NAMALWA (cell line): ENCODE measurements at regions not wholly inside any gene's neighbourhood (a gene's known extent, or its start where the extent isn't known, plus 50 kb on each side); places are given as distances from the start of the nearest gene placed in this dataset.
"Not testable (repeated sequence)": the region's sequence is repeated elsewhere in the genome, so short reads cannot be mapped to it uniquely, and the experiment has no call there.

Experiments used
- DNase-seq: peaks from one replicate; pipeline ENCODE4 v3.0.0-alpha.2; 2015; ENCODE audit warnings: low spot score

DNA sequence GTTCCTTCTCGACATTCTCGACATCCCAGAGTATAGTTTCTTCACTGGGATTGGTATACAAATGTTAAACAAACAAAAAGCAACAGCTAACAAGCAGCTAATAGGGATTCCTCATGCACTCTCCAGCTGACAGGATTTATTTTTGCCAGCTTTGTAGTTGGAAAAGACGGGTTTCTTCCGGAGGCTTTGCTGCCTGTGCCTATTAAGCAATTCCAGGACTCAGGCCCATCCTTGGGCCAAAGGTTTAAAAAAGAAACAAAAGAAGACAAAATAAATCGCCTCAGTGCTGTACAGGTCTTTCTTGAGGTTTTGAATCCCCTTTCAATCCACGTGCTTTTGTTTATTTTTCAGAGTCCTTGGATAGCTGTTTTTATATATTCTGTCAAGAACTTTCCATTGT is 1414.5 kb upstream of the PCDH9 start:
- no peak for DNase-seq

DNA sequence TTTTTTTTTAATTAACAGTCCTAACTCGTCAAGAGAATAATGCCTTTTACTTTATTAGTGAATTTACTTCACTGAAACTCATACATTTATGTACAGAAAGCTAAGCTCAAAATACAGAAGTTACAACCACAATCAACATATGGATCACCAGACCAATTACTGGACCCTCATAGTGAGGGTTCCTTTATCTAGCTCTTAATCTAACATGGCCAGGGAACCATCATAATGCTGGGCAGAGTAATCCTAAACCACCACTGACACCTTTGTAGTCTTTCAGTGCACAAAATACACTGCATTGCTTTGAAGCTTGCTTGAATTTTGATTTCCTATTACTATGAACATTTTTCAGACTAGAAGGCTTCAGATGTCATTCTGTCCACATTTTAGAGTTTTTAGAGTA is 1406.6 kb upstream of the PCDH9 start:
- DNase-seq, result no peak

DNA sequence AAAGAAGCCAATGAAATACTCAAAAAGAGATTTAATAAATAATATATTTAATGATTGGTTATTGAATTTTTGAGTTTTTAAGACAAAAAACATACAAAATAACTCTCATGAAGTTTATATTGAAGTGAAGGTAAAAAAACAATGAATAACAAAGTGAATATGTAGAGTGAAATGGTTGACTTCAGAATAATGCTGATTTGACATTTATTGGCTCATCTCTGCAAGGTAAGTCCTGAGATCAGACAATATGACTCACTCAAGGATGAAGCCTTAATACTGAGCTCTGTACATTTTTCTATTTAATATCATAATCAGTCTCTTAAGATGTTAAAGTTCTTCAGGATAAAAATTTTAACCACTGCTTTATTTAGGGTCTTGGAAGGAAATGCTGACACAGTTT is 1398.9 kb upstream of the PCDH9 start:
- DNase-seq, result no peak

DNA sequence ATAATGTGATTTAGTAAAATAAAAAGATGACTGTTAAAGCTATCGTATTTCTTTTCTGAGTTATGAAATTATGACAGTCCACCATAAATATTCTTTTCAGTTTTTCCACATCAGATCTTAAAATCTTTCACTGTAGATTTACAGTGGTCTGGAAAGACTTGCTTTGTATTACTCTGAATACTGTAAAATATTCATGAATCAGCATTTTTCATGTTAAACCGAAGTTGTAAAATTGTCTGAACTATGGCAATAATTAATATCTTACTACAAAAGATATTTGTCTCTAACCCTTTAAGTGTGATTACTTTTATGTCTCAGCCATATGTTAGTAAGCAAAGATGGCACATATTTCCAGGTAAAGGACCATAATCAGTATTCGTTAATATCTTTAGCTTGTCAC is 1397.2 kb upstream of the PCDH9 start:
- no peak for DNase-seq

DNA sequence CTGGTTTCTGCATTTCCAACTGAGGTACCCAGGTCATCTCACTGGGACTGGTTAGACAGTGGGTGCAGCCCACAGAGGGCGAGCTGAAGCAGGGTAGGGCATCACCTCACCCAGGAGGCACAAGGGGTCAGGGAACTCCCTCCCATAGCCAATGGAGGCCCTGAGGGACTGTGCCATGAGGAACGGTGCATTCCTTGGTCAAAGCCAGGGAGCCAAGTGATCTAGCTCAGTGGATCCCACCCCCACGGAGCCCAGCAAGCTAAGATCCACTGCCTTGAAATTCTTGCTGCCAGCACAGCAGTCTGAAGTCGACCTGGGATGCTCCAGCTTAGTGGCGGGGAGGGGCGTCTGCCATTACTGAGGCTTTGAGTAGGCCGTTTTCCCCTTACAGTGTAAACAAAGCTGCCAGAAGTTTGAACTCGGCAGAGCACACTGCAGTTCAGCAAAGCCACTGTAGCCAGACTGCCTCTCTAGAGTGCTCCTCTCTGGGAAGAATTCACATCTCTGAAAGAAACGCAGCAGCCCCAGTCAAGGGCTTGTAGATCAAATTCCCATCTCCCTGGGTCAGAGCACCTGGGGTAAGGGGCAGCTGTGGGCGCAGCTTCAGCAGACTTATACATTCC is 1386.6 kb upstream of the PCDH9 start:
- no peak for DNase-seq

DNA sequence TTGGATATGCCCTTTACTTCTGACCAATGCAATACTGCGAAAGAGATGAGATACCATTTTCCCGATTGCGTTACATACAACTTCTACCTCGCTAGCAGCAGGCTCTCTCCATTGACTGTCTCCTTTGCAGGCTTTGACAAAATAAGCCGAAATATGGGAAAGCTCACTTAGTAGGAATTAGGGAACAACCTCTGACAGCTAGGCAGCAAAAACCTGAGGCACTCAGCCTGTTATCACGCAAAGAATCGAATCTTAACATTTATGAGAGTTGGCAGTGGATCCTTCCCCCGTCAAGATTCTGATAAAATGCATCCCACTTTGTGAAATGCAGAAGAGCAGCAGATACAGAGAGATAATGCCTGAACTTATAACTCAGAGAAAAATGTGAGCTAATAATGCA is 1379.5 kb upstream of the PCDH9 start:
- DNase-seq, result no peak

DNA sequence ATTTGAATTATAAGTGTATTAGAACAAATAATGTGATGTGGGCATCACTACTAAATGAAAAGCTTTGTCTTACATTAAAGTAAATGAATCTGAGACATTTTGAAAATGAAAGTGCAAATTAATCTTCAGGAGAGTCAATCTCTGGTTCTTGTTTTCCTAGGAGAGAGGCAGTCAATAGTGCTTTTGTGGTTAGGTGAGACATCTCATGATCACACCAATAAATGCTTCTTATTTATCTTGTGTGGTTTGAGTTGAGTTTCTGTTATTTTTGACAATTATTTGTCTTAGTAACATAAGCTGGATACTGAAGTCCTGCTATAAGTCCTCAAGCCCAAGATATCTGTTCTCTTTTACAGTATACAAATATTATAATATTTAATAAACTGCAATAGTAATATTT is 1378.0 kb upstream of the PCDH9 start:
- no peak for DNase-seq

DNA sequence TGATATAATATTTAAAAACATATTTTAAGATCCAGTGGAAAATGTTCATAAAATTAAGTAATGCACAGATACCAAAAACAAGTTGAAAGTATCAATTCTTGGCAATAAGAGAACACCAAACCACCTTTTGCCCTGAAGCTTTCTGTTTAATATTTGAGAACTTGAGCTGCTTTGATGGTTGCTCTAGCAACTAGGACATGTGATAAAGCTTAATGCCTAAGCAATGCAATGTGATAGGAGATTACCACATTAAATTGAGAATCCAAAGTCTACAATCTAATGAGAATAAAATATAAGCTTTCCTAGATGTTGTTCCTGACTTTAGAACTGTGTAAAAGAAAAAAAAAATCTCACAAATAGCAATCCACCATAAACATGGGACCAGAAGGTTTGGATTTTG is 1367.5 kb upstream of the PCDH9 start:
- DNase-seq, result no peak

DNA sequence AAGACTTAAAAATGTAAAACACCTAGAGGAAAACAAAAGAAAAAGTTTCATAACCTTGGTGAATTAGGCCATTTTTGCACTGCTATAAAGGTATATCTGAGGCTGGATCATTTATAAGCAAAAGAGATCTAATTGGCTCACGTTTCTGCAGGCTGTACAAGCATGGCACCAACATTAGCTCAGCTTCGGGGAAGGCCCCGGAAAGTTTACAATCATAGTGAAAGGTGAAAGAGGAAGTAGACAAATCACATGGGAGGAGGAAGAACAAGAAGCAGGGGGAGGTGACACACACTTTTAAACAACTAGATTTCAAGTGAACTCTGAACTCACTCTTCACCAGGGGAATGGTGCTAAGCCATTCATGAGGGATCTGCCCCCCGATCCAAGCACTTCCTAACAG is 1358.5 kb upstream of the PCDH9 start:
- peak; percentile 92 for DNase-seq

DNA sequence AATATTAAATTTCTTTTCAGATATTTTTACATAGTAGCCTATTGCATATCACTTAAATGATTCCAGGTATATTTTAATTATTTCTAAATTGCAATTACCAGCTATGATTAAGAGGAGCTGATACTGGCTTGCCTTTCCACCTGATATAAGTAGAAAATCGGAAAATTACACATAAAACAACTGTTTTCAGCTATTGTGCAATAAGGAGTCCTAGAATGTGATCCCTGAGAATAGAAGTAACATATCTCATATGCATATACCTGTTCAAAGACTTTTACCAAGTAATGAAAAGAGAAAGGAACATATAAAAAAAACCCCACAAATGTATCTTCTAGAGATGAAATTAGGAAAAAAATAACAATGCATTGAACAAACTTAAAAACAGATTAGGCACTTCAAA is 1354.6 kb upstream of the PCDH9 start:
- DNase-seq, result no peak

DNA sequence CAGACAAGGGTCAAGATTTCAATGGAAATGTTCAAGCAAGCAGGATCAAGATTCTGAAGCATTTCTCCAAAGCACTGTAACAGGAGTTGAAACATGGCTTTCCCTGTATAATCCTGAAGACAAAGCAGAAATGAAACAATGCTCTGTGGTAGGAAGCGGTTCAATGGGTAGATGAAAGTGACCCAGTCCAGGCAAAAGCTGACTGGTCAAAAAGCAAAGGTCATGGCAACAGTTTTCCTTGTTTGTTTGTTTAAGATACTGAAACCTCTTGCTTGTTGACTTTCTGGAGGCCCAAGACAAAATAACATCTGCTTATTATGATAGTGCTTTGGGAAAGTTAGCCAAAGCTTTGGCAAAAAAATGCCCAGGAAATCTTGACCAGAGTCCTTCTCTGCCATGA is 1343.9 kb upstream of the PCDH9 start:
- no peak for DNase-seq

DNA sequence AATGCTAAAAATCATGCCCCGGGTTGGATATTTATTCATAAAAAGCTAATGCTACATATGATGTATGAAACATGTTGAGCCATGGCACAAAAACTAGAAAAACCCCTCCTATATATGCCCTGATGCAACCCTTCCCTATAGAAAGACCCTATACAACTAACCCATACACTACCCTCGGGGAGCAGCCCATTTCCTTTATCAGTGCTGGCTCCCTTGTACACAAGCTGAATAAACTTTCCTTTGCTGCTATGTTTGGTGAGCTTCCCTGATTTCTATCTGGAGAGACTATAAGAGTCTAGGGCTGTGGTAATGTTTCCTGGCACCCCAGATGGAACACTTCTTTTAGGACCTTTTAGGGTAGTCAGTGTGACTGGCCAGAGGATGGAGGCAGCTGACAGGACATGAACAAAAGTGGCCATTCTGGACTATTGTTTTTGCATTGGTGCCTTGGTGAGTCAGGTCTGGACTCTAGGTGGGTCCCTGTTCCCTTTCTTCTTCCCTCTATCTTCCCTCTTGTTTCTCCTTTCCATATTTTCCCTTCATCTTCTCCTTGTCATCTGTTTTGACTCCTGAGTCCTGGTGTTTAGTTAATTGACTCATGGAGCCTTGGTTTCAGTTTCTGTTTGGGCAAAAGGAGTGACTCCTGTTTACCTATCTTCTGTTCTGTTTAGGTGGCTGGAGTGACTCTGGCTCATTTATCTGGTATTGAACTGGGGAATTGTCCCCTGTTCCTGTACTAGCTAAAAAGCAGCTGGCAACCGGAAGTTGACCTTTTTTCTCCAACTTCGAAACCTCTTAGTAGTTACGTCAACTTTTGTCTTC is 1321.8 kb upstream of the PCDH9 start:
- peak; percentile 15 for DNase-seq

DNA sequence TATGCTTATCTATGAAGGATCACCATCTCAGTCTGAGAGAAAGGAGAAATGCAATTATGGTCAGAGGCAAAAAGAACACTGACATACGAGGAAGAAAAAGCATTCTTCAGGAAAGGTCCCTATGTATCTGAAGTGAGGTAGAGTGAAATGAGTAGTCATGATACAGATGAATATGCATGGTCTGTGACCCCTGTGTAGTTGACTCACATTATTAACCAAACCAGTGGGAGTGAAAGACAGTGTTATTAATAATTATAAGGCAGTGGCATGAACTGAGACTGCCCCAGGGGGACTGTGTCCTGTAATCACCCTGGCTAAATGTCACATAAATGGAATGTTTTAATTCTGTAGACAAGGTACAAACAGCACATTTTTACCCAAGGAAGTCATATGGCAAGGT is 1320.2 kb upstream of the PCDH9 start:
- DNase-seq, result no peak

DNA sequence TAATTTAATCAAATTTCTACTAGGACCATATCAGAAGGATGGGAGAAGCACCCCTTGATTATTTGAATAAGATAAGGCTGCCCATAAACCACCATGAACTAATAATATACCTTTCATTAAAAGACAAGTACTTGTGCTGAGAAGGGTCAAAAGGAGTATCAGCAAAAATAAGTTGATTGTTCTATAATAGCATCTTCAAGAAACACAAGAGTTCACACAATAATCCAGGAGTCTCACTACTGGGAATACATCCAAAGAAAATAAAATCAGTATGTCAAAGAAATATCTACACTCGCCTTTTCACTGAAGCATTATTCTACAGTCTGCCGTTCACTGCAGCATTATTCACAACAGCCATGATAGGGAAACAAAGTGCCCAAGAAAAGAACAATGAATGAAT is 1310.1 kb upstream of the PCDH9 start:
- DNase-seq, result no peak

DNA sequence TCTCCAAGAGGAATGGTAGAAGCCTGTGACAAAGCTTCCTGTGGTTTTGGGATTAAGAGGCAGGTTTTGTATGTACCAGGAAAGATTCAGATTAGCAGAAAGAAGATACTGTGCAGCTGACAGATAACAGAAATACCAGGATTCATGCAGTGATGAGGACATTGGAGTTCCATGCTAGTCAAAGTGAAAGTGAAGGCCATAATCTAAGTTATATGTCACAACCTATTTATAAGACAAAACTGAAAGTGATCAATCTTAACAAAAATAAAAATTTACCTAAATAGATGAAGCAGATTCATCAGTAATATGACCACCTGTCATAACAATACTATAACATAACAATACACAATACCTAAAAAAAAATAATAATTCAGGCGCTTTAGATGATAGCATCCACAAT is 1305.2 kb upstream of the PCDH9 start:
- DNase-seq, result no peak

DNA sequence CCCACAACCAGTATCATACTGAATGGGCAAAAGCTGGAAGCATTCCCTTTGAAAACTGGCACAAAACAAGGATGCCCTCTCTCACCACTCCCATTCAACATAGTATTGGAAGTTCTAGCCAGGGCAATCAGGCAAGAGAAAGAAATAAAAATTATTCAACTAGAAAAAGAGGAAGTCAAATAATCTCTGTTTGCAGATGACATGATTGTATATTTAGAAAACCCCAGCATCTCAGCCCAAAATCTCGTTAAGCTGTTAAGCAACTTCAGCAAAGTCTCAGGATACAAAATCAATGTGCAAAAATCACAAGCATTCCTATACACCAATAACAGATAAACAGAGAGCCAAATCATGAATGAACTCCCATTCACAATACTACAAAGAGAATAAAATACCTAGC is 1297.0 kb upstream of the PCDH9 start:
- DNase-seq, result not testable (repeated sequence)

DNA sequence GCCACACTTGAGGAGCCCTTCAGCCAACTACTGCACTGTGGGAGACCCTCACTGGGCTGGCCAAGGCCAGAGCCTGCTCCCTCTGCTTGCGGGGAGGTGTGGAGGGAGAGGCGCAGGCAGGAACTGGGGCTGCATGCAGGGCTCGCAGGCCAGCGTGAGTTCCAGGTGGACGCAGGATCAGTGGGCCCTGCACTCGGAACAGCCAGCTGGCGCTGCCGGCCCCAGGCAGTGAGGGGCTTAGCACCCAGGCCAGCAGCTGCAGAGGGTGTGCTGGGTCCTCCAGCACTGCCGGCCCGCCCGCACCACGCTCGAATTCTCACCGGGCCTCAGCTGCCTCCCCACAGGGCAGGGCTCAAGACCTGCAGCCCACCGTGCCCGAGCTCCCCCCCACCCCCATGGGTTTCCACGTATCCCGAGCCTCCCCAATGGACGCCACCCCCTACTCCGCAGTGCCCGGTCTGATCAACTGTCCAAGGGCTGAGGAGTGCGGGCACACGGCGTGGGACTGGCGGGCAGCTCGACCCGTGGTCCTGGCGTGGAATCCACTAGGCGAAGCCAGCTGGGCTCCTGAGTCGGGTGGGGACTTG is 1293.8 kb upstream of the PCDH9 start:
- no peak for DNase-seq

DNA sequence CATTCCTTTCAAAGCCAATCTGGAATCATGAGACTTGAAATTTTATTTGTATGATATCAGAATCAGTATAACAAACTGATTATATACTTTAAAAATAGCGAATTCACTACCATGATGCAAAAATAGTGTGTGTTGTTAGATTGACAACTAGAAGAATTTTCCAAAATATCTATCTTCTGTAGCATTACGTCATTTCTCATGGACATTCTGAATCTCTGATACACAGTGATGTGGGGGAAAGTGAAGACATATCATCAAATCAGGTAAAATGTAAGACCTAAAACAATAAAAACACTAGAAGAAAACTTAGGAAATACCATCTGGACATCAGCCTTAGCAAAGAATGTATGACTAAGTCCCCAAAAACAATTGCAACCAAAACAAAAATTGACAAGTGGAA is 1292.0 kb upstream of the PCDH9 start:
- no peak for DNase-seq

DNA sequence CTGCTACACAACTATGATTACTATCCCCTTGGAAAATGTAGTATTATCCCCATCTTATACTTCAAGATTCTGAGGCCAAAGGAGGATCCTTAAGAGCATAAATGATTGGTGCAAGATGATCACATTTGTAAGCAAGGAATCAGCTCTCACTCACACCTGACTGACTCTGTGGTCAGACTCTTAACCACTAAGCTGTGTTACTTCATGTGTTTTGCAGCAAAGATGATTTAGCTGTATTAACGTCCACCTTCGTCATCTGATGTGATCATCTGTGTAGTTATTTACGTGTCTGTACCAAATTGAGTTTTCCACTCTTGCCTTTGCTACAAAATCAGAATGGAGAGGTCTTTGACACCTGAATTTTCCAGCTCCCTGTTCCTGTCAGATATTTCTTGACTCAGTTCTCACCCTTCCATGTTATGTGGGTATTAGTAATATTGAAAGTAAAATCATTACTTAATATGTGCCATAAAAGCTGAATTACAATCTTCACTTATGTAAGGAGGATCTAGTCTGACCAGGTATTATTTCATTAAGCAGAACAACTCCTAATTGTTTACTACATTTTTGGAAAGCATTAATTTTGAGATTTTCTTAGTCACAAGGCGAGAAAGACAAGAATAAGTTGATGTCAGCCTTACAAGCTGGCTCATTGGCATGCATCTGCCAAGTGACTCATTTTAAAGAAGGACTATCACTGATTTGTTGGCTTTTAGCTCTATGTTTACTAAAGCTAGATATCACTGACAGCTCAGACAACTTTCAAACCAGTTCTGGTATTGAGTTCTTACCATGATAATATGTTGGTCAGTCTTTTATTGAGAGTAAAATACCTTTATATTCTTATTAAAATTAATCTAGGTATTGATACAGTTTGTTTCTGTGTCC is 1279.8 kb upstream of the PCDH9 start:
- DNase-seq, result peak; percentile 54

DNA sequence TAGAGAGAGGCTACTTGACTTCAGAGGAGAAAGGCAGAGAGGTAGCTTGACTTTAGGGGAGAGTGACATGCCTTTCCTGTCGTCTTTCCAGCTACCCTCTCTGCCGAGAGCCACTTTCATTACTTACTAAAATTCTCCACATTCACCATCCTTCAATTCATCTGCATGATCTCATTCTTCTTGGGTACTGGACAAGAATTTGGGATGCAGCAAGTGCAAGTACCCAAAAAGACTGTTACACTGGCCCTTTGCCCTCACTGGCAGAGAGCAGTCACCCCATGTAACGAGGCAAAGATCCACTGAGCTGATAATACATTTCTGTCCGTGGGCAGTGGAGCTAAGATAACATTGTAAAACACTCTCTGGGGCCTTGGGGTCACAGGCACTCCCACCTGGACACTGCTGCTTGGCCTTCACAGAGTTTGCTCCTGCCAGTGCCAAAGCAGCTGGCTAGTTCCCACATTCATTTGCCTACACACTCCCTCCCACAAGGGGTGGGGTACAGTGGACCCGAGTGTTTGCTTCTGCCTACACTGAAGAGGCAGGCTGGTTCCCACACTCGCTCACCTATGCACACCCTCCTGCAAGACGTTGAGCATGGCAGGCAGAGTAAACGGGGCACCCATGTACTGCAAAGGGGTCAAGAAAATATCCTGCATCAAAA is 1276.9 kb upstream of the PCDH9 start:
- no peak for DNase-seq

DNA sequence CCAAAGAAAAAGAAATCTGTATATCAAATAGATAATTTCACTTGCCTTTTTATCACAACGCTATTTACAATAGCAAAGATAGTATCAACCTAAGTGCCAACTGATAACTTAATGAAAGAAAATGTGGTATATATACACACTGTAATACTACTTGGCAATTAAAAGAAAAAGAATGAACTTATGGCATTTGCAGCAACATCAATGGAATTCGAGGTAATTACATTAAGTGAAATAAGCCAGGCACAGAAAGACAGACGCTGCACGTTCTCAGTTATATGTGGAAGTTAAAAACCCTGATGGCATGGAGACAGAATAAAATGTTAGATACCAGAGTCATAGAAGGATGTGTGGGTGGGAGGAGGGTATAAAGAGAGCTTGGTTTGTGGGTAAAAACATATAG is 1260.5 kb upstream of the PCDH9 start:
- DNase-seq, result no peak

DNA sequence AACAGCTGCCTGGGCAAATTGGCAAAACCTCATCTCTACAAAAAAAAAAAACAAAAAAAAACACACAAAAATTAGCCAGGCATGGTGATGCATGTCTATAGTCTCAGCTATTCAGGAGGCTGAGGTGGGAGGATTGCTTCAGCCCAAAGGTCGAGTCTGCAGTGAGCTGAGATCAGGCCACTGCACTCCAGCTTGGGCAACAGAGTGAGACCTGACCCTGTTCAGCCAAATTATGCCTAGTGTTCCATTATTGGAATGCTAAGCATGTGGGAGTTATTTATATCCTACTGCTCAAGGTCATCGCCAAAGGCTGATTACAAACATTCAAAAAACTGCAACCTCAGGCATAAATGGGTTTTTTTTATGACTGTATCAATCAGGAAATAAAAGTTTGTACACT is 1251.0 kb upstream of the PCDH9 start:
- no peak for DNase-seq
